Fibroblast of skin of right biceps (primary cell): ENCODE measurements at regions not wholly inside any gene's neighbourhood (a gene's known extent, or its start where the extent isn't known, plus 50 kb on each side); places are given as distances from the start of the nearest gene placed in this dataset.
"Not testable (repeated sequence)": the region's sequence is repeated elsewhere in the genome, so short reads cannot be mapped to it uniquely, and the experiment has no call there.

Experiments used
- DNase-seq: peaks from one replicate; pipeline ENCODE4 v3.0.0-alpha.2; 2013

GRCh38 chr4:174183259-174183658 is 100.2 kb downstream of the FBXO8 start:
- DNase-seq = no peak

GRCh38 chr4:174181827-174182226 is 101.6 kb downstream of the FBXO8 start:
- DNase-seq = no peak

GRCh38 chr4:174177536-174177935 is 105.9 kb downstream of the FBXO8 start:
- DNase-seq = no peak

GRCh38 chr4:174175836-174176235 is 107.6 kb downstream of the FBXO8 start:
- DNase-seq = not testable (repeated sequence)

GRCh38 chr4:174173360-174173759 is 110.1 kb downstream of the FBXO8 start:
- DNase-seq = no peak

- DNase-seq = no peak
Measured at GRCh38 chr4:174172274-174172673, 111.2 kb downstream of the FBXO8 start.

GRCh38 chr4:174170906-174171305 is 112.6 kb downstream of the FBXO8 start:
- DNase-seq = no peak

GRCh38 chr4:174170091-174170490 is 113.4 kb downstream of the FBXO8 start:
- DNase-seq = no peak

GRCh38 chr4:174157106-174157607 is 126.3 kb downstream of the FBXO8 start:
- DNase-seq = no peak

- DNase-seq = peak; percentile 43
Measured at GRCh38 chr4:174156239-174156826, 127.1 kb downstream of the FBXO8 start.

GRCh38 chr4:174154215-174154854 is 129.1 kb downstream of the FBXO8 start:
- peak; percentile 56 for DNase-seq

- no peak for DNase-seq
Measured at GRCh38 chr4:174152717-174153466, 130.6 kb downstream of the FBXO8 start.

GRCh38 chr4:174147863-174148262 is 135.6 kb downstream of the FBXO8 start:
- DNase-seq = no peak

GRCh38 chr4:174144106-174144505 is 139.4 kb downstream of the FBXO8 start:
- DNase-seq = no peak

- DNase-seq = no peak
Measured at GRCh38 chr4:174141876-174142275, 141.6 kb downstream of the FBXO8 start.

- DNase-seq = no peak
Measured at GRCh38 chr4:174138616-174139015, 144.9 kb downstream of the FBXO8 start.

- DNase-seq = no peak
Measured at GRCh38 chr4:174137698-174138097, 145.8 kb downstream of the FBXO8 start.

GRCh38 chr4:174135936-174136406 is 147.5 kb downstream of the FBXO8 start:
- DNase-seq = no peak

GRCh38 chr4:174135530-174135929 is 147.9 kb downstream of the FBXO8 start:
- DNase-seq = no peak

GRCh38 chr4:174134361-174134760 is 149.1 kb downstream of the FBXO8 start:
- no peak for DNase-seq

- DNase-seq = no peak
Measured at GRCh38 chr4:174133551-174133950, 149.9 kb downstream of the FBXO8 start.

GRCh38 chr4:174131901-174132300 is 151.6 kb downstream of the FBXO8 start:
- DNase-seq = no peak

GRCh38 chr4:174122705-174123104 is 160.8 kb downstream of the FBXO8 start:
- DNase-seq = no peak
